ENCODE measurements at regions not wholly inside any gene's neighbourhood (a gene's known extent, or its start where the extent isn't known, plus 50 kb on each side); places are given as distances from the start of the nearest gene placed in this dataset.

DNA sequence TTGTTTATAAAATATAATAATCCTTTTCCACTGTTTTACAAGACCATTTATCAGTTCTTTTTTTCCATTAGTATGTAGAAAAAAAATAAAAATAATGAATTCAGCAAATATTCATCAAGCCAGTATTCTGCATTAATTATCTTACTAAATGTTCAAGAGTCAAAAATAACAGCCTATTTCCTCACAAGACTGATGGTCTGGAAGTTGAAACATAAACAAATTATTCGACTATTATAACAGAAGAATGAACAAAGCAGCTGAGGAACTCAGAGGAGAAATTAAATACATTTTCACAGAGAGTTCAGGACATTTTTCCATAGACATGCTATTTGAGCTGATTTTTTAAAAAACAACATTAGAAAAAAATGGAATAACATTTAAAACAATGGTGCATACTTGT is 2594.8 kb downstream of the ARAP2 start:
- no peaks in the 10 kb centered on the region for H4K20me1 ChIP-seq (ENCODE audit: control insufficient read depth, extremely low read depth, insufficient read depth, low read length)
- H3K4me3 ChIP-seq (replicated peaks in 1 of 4; ENCODE audit: control extremely low read depth in 1 of 4, insufficient read depth in 1 of 4, low read depth in 3 of 4, low read length in 4 of 4), result no peak overlapping the region
- no peaks in the 10 kb centered on the region for H3K9me3 ChIP-seq (ENCODE audit: control insufficient read depth, insufficient read depth, low read depth, low read length)
- H3K4me2 ChIP-seq (ENCODE audit: extremely low read depth, insufficient read depth, low read length), result no peak overlapping the region
- H3K27ac ChIP-seq (ENCODE audit: insufficient read depth, low read length), result no peak overlapping the region
- H3K4me1 ChIP-seq (ENCODE audit: control insufficient read depth, extremely low read depth, insufficient read depth, low read length), result no peaks in the 10 kb centered on the region
- no peak overlapping the region for H2AFZ ChIP-seq (ENCODE audit: low read length)
- H3K27me3 ChIP-seq (ENCODE audit: control insufficient read depth, insufficient read depth, low read length), result no peaks in the 10 kb centered on the region
- H3K9ac ChIP-seq (ENCODE audit: insufficient read depth, low read length), result no peak overlapping the region
- TF ChIP-seq, protein P1, sequence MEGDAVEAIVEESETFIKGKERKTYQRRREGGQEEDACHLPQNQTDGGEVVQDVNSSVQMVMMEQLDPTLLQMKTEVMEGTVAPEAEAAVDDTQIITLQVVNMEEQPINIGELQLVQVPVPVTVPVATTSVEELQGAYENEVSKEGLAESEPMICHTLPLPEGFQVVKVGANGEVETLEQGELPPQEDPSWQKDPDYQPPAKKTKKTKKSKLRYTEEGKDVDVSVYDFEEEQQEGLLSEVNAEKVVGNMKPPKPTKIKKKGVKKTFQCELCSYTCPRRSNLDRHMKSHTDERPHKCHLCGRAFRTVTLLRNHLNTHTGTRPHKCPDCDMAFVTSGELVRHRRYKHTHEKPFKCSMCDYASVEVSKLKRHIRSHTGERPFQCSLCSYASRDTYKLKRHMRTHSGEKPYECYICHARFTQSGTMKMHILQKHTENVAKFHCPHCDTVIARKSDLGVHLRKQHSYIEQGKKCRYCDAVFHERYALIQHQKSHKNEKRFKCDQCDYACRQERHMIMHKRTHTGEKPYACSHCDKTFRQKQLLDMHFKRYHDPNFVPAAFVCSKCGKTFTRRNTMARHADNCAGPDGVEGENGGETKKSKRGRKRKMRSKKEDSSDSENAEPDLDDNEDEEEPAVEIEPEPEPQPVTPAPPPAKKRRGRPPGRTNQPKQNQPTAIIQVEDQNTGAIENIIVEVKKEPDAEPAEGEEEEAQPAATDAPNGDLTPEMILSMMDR (conservative IDR thresholded peaks at IDR 0.05 in 1 of 2, IDR thresholded peaks at IDR 0.05 in 1 of 2; ENCODE audit: low read depth in 1 of 2, low read length in 2 of 2), result no peak
- no peak for TF ChIP-seq EZH2 (IDR thresholded peaks at IDR 0.05; ENCODE audit: low read length, missing control alignments)
- DNase-seq (ENCODE audit: low read depth in 2 of 2), result no peak
- no peaks in the 10 kb centered on the region for H3K36me3 ChIP-seq (ENCODE audit: control insufficient read depth, insufficient read depth, low read length)
- no peaks in the 10 kb centered on the region for H3K79me2 ChIP-seq (ENCODE audit: control insufficient read depth, insufficient read depth, low read length)

DNA sequence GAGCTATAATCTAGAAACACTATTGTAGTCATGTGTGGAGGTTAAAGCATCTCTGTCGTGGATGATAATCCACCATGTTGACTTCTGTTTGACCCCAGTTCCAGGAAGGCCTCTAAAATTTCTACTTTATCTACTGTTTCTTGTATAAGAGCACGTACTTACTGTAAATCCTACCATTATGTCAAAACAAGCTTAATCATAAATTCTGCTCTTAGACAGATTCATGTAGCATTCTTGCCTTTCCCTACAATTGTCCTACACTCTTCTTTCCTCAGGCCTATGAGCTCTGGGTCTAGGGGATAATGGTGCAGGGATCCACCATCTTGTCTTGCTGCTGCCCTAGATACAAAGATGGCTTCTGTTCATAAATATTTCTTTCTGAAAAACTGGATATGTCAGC is 2594.3 kb downstream of the ARAP2 start:
- no peak for DNase-seq (ENCODE audit: low read depth in 2 of 2)
- H4K20me1 ChIP-seq (ENCODE audit: control insufficient read depth, extremely low read depth, insufficient read depth, low read length), result no peaks in the 10 kb centered on the region
- H3K4me3 ChIP-seq (replicated peaks in 1 of 4; ENCODE audit: control extremely low read depth in 1 of 4, insufficient read depth in 1 of 4, low read depth in 3 of 4, low read length in 4 of 4), result no peak overlapping the region
- no peaks in the 10 kb centered on the region for H3K79me2 ChIP-seq (ENCODE audit: control insufficient read depth, insufficient read depth, low read length)
- TF ChIP-seq, protein P1 (conservative IDR thresholded peaks at IDR 0.05 in 1 of 2, IDR thresholded peaks at IDR 0.05 in 1 of 2; ENCODE audit: low read depth in 1 of 2, low read length in 2 of 2), result no peak
- TF ChIP-seq EZH2 (IDR thresholded peaks at IDR 0.05; ENCODE audit: low read length, missing control alignments), result no peak
- no peak overlapping the region for H3K4me2 ChIP-seq (ENCODE audit: extremely low read depth, insufficient read depth, low read length)
- H3K9me3 ChIP-seq (ENCODE audit: control insufficient read depth, insufficient read depth, low read depth, low read length), result no peaks in the 10 kb centered on the region
- H3K36me3 ChIP-seq (ENCODE audit: control insufficient read depth, insufficient read depth, low read length), result no peaks in the 10 kb centered on the region
- H3K27ac ChIP-seq (ENCODE audit: insufficient read depth, low read length), result no peak overlapping the region
- H2AFZ ChIP-seq (ENCODE audit: low read length), result no peak overlapping the region
- H3K9ac ChIP-seq (ENCODE audit: insufficient read depth, low read length), result no peak overlapping the region
- no peaks in the 10 kb centered on the region for H3K4me1 ChIP-seq (ENCODE audit: control insufficient read depth, extremely low read depth, insufficient read depth, low read length)
- no peaks in the 10 kb centered on the region for H3K27me3 ChIP-seq (ENCODE audit: control insufficient read depth, insufficient read depth, low read length)

DNA sequence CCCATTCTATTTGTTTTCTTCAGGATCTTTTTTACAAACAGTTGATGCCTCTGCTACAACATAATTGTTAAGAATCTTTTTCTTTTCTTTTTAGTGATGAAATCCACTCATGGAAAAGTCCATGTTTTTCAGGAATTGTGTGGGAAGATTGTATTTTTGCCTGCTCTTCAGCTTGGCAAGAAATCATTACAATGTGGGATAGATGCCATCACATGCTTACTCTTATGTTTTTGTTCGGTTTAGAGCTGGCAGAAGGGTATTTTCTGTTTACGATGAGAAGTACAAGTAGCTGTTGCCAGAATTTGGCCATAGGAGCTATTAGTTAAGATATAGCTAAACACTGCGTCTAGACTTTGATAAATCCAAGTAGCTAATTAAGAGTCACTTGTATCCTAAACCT is 2585.3 kb downstream of the ARAP2 start:
- Histone ChIP-seq H3K4me2 (ENCODE audit: extremely low read depth, insufficient read depth, low read length) (no peak overlapping the region), H3K4me3 (replicated peaks in 1 of 4; ENCODE audit: control extremely low read depth in 1 of 4, insufficient read depth in 1 of 4, low read depth in 3 of 4, low read length in 4 of 4) (no peak overlapping the region), H3K27ac (ENCODE audit: insufficient read depth, low read length) (no peak overlapping the region), H2AFZ (ENCODE audit: low read length) (no peak overlapping the region), H3K9ac (ENCODE audit: insufficient read depth, low read length) (no peak overlapping the region), H3K79me2 (ENCODE audit: control insufficient read depth, insufficient read depth, low read length) (no peaks in the 10 kb centered on the region), H3K9me3 (ENCODE audit: control insufficient read depth, insufficient read depth, low read depth, low read length) (no peaks in the 10 kb centered on the region), H4K20me1 (ENCODE audit: control insufficient read depth, extremely low read depth, insufficient read depth, low read length) (no peaks in the 10 kb centered on the region), H3K4me1 (ENCODE audit: control insufficient read depth, extremely low read depth, insufficient read depth, low read length) (no peaks in the 10 kb centered on the region), H3K36me3 (ENCODE audit: control insufficient read depth, insufficient read depth, low read length) (no peaks in the 10 kb centered on the region), H3K27me3 (ENCODE audit: control insufficient read depth, insufficient read depth, low read length) (no peaks in the 10 kb centered on the region)
- peak; percentile 5 to 23 for DNase-seq (ENCODE audit: low read depth in 2 of 2)
- no peak for TF ChIP-seq EZH2 (IDR thresholded peaks at IDR 0.05; ENCODE audit: low read length, missing control alignments)
- TF ChIP-seq, protein P1 (conservative IDR thresholded peaks at IDR 0.05 in 1 of 2, IDR thresholded peaks at IDR 0.05 in 1 of 2; ENCODE audit: low read depth in 1 of 2, low read length in 2 of 2), result no peak

Measured in fibroblast of lung (primary cell).